ENCODE measurements at regions not wholly inside any gene's neighbourhood (a gene's known extent, or its start where the extent isn't known, plus 50 kb on each side); places are given as distances from the start of the nearest gene placed in this dataset.

GRCh38 chr7:5139998-5140397 lies 50.0 kb upstream of the WIPI2 start:
- Histone ChIP-seq H3K27ac (ENCODE audit: extremely low read depth, low read depth, low read length) (no peak overlapping the region), H3K4me3 (ENCODE audit: low read depth, low read length) (no peak overlapping the region), H3K9me3 (ENCODE audit: control insufficient read depth, insufficient read depth, low read depth, low read length) (no peaks in the 10 kb centered on the region), H3K4me1 (ENCODE audit: control insufficient read depth, insufficient read depth, low read length) (no peaks in the 10 kb centered on the region), H3K36me3 (ENCODE audit: control insufficient read depth in 2 of 2, insufficient read depth in 1 of 2, low read length in 2 of 2) (no peaks in the 10 kb centered on the region)
- ChIA-PET CTCF (interaction anchor here (0.6 to 1.0 kb wide), 6 partner anchors 10 to 225 kb away, joined by 3 to 5 read pairs (median 4); no protein-coding TSS in a partner anchor), POLR2A (no interaction called here)
- TF ChIP-seq ZNF10 (tag by site-specific recombination; IDR thresholded peaks at IDR 0.05), result no peak
- TF ChIP-seq HOXD13 (CRISPR knock-in tag; IDR thresholded peaks at IDR 0.05; ENCODE audit: borderline replicate concordance), result no peak
- TF ChIP-seq FEZF1 (tag by site-specific recombination; IDR thresholded peaks at IDR 0.05), result no peak
- TF ChIP-seq ZNF473 (tag by site-specific recombination; IDR thresholded peaks at IDR 0.05), result no peak
- no peak for TF ChIP-seq ZNF37A (tag by site-specific recombination; IDR thresholded peaks at IDR 0.05)
- no peak for TF ChIP-seq ZNF658 (tag by site-specific recombination; IDR thresholded peaks at IDR 0.05)
- no peak for TF ChIP-seq ZNF324 (tag by site-specific recombination; IDR thresholded peaks at IDR 0.05)
- no peak for TF ChIP-seq ZNF521 (tag by site-specific recombination; IDR thresholded peaks at IDR 0.05)
- TF ChIP-seq ZNF747 (tag by site-specific recombination; IDR thresholded peaks at IDR 0.05), result no peak
- TF ChIP-seq ZNF488 (tag by site-specific recombination; IDR thresholded peaks at IDR 0.05), result no peak
- TF ChIP-seq ZNF837 (tag by site-specific recombination; IDR thresholded peaks at IDR 0.05), result no peak
